ENCODE measurements at regions not wholly inside any gene's neighbourhood (a gene's known extent, or its start where the extent isn't known, plus 50 kb on each side); places are given as distances from the start of the nearest gene placed in this dataset.
A peak's percentile ranks its signal among the peaks of the same experiment; 100 is the strongest.

DNA sequence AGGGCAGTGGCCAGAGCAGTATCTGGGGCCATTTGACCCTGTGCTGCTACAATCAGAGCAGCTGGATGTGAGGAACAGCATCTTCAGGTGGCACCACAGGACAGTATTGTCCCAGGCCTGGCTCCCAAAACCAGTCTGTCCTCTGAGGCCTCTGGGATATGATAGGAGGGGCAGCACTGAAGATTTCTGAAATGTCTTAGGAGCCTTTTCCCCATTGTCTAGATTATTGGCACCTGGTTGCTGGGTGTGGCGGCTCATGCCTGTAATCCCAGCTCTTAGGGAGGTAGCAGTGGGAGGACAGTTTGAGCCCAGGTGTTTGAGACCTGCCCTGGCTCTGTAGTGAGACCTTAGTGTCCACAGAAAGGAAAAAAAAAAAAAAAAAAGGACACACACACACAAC lies 137.6 kb upstream of the FOXN2 start:
- Histone ChIP-seq H3K36me3 (no peaks in the 10 kb centered on the region), H3K4me1 (peaks cover 0 to 13% (median 0%) of the 10 kb centered on the region in 4 donors), H3K4me3 (no peak overlapping the region), H3K27ac (no peak overlapping the region), H3K27me3 (no peaks in the 10 kb centered on the region), H3K9me3 (no peaks in the 10 kb centered on the region)
- intact Hi-C loops (cut with DNase I), result no loop called here
- 80% methylated on average over 1 of the region's 1 CpG for WGBS (ENCODE audit: insufficient coverage, low coverage, low lambda C conversion rate, missing lambda C conversion rate)
- DNase-seq (no peak), ATAC-seq (no peak)
- no peak for TF ChIP-seq POLR2A (IDR thresholded peaks at IDR 0.05)
- TF ChIP-seq, protein P1, sequence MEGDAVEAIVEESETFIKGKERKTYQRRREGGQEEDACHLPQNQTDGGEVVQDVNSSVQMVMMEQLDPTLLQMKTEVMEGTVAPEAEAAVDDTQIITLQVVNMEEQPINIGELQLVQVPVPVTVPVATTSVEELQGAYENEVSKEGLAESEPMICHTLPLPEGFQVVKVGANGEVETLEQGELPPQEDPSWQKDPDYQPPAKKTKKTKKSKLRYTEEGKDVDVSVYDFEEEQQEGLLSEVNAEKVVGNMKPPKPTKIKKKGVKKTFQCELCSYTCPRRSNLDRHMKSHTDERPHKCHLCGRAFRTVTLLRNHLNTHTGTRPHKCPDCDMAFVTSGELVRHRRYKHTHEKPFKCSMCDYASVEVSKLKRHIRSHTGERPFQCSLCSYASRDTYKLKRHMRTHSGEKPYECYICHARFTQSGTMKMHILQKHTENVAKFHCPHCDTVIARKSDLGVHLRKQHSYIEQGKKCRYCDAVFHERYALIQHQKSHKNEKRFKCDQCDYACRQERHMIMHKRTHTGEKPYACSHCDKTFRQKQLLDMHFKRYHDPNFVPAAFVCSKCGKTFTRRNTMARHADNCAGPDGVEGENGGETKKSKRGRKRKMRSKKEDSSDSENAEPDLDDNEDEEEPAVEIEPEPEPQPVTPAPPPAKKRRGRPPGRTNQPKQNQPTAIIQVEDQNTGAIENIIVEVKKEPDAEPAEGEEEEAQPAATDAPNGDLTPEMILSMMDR (IDR thresholded peaks at IDR 0.05), result no peak

DNA sequence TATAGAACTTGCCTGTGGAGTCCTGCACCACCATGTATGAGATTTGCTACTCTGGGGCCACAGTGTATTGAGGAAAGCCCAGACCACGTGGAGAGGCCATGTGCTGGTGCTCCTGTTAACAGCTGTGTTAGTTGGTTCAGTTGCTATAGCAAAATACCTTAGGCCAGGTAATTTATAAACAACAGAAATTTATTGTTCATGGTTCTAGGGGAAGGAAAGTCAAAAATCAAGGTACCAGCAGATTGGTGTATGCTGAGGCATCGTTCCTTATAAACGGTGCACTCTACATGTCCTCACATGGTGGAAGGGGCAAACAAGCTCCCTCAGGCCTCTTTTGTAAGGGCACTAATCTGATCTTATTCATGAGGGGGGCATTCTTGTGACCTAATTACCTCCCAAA lies 135.9 kb upstream of the FOXN2 start:
- no peak for DNase-seq
- Histone ChIP-seq H3K4me3 (no peak overlapping the region), H3K4me1 (peaks cover 0 to 13% (median 0%) of the 10 kb centered on the region in 4 donors), H3K27me3 (no peaks in the 10 kb centered on the region), H3K27ac (no peak overlapping the region), H3K9me3 (no peaks in the 10 kb centered on the region), H3K36me3 (no peaks in the 10 kb centered on the region)
- TF ChIP-seq, protein P1 (IDR thresholded peaks at IDR 0.05), result no peak
- TF ChIP-seq POLR2A (IDR thresholded peaks at IDR 0.05), result no peak
- ATAC-seq, result no peak
- 100% methylated on average over 2 of the region's 3 CpGs for WGBS (ENCODE audit: insufficient coverage, low coverage, low lambda C conversion rate, missing lambda C conversion rate)
- intact Hi-C loops (cut with DNase I), result no loop called here

DNA sequence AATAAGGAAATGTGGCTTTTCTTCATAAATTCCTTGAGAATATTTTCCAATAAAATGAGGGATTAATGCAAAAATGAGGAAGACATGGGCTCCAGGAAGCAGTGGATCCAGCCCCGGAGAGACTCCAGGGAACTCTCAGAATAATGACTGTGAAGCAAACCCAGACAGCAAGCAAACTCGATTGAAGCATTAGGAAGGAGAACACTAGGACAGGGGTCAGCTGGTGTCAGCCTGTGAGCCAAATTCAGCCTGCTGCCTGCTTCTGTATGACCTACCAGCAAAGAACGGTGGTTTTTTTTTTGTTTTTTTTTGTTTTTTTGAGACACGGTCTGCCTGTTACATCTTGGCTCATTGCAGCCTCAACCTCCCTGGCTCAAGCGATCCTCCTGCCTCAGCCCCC lies 133.9 kb upstream of the FOXN2 start:
- 55% methylated on average over 5 of the region's 5 CpGs for WGBS (ENCODE audit: insufficient coverage, low coverage, low lambda C conversion rate, missing lambda C conversion rate)
- Histone ChIP-seq H3K4me1 (no peaks in the 10 kb centered on the region), H3K27ac (no peak overlapping the region), H3K4me3 (no peak overlapping the region), H3K9me3 (no peaks in the 10 kb centered on the region), H3K27me3 (no peaks in the 10 kb centered on the region), H3K36me3 (no peaks in the 10 kb centered on the region)
- TF ChIP-seq POLR2A (IDR thresholded peaks at IDR 0.05), result no peak
- TF ChIP-seq, protein P1 (IDR thresholded peaks at IDR 0.05), result no peak
- intact Hi-C loops (cut with DNase I), result no loop called here
- peak in 1 of 4 donors; percentile 60 for ATAC-seq
- no peak for DNase-seq

DNA sequence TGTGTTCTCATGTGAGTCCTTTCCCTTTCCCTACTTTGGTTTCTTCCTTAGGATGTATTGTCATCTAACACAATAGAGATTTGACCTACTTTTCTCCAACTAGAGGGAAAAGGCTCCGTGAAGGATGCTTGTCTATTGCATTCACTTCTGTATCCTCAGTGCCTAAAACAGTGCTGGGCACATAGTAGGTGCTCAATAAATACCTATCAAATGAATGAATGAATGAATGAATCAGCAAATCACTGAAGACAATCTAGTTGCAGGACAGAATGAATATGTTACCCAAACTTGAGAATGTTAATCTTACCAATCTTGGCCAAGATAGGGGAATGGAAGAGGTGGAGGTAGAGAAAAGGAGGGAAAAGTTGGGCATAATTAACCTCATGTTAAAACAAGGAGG lies 131.2 kb upstream of the FOXN2 start:
- WGBS (ENCODE audit: insufficient coverage, low coverage, low lambda C conversion rate, missing lambda C conversion rate), result 100% methylated on average over 1 of the region's 1 CpG

More for the DNA sequence above, 131.2 kb upstream of the FOXN2 start:
- intact Hi-C loops (cut with DNase I), result no loop called here
- H3K27me3 ChIP-seq, result no peaks in the 10 kb centered on the region
- H3K4me1 ChIP-seq, result no peaks in the 10 kb centered on the region
- ATAC-seq (no peak), DNase-seq (no peak)
- TF ChIP-seq POLR2A (IDR thresholded peaks at IDR 0.05), result no peak
- TF ChIP-seq, protein P1 (IDR thresholded peaks at IDR 0.05), result no peak
- H3K4me3 ChIP-seq, result no peak overlapping the region
- H3K9me3 ChIP-seq, result no peaks in the 10 kb centered on the region
- no peaks in the 10 kb centered on the region for H3K36me3 ChIP-seq
- no peak overlapping the region for H3K27ac ChIP-seq

Measured in right lobe of liver (tissue), 6 donors.